Activated naive CD8-positive, alpha-beta T cell treated with anti-CD3 and anti-CD28 coated beads, Interleukin-2, amount 10 ng/mL, durations not matched to agents 7 days and 5 days (primary cell): ENCODE measurements at regions not wholly inside any gene's neighbourhood (a gene's known extent, or its start where the extent isn't known, plus 50 kb on each side); places are given as distances from the start of the nearest gene placed in this dataset.

Experiments used
- ATAC-seq: fragments of 150-1000 bp; cut with Tn5 transposase; one replicate; pipeline ENCODE4 v1.10.0; 2021; ENCODE audit warnings: low read depth, moderate library complexity
- POLR2A ChIA-PET: fragments of 350-600 bp; sonication (Branson Sonifier 250); formaldehyde crosslinking; loops from one replicate; lab custom pipeline; 2021; ENCODE audit warnings: antibody characterized with exemption; lab: Charles Lee
- DNase-seq: peaks from one replicate; pipeline ENCODE4 v3.0.0; 2021
- H3K27ac Mint-ChIP-seq: one replicate; pipeline ENCODE4 v1.8.0; 2022; ENCODE audit warnings: mild to moderate bottlenecking, mixed read lengths
- H3K27me3 Mint-ChIP-seq: one replicate; pipeline ENCODE4 v1.8.0; 2022; ENCODE audit warnings: mild to moderate bottlenecking, moderate library complexity, mixed read lengths
- H3K36me3 Mint-ChIP-seq: one replicate; pipeline ENCODE4 v1.8.0; 2021; ENCODE audit warnings: mild to moderate bottlenecking, mixed read lengths
- H3K4me1 Mint-ChIP-seq: one replicate; pipeline ENCODE4 v1.8.0; 2021; ENCODE audit warnings: mixed read lengths
- H3K4me3 Mint-ChIP-seq: one replicate; pipeline ENCODE4 v1.8.0; 2022; ENCODE audit warnings: mild to moderate bottlenecking, moderate library complexity, mixed read lengths
- H3K9me3 Mint-ChIP-seq: one replicate; pipeline ENCODE4 v1.8.0; 2021; ENCODE audit warnings: mixed read lengths

DNA sequence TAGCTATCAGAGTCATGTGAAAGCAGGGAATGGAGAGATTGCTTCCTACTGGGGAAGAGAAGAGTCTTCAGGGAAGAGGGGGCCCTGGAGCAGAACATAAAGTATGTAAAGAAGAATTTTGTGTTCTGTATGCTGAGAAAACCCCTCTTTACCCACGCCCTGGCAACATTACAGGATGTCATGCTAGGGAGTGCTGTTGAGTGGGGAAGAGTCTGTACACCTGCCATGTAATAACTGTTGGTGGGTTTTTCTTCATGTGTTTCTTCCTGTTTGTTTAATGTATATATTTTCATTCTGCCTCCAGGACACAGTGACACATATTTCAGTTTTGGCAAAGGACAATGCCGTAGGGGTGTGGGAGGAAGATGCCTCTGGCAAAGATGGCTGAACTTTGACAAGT, 122.8 kb upstream of the LPP start:
- Mint-ChIP-seq H3K9me3 (peaks cover 13% of the 10 kb centered on the region), H3K4me3 (no peak overlapping the region), H3K36me3 (peaks cover 18% of the 10 kb centered on the region), H3K27ac (no peak overlapping the region), H3K4me1 (peaks cover 7% of the 10 kb centered on the region), H3K27me3 (no peaks in the 10 kb centered on the region)
- POLR2A ChIA-PET: no interaction called here
- no peak for ATAC-seq
- DNase-seq: no peak

DNA sequence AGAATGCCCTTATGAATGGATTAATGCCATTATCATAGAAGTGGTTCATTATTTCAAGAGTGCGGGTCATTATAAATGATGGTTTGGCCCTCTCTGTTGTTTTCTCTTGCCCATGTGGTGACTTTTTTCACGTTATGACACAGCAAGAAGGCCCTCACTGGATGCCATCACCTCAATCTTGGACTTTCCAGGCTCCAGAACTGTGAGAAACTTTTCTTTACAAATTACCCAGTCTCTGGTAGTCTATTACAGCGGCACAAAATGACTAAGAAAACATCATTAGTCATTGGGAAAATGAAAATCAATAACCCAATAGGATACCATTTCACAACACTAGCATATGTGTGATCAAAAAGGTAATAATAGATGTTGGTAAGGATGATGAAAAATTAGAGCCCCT, 119.0 kb upstream of the LPP start:
- ATAC-seq: no peak
- Mint-ChIP-seq H3K27ac (no peak overlapping the region), H3K9me3 (peaks cover 11% of the 10 kb centered on the region), H3K4me1 (peaks cover 15% of the 10 kb centered on the region), H3K36me3 (peaks cover 19% of the 10 kb centered on the region), H3K27me3 (no peaks in the 10 kb centered on the region), H3K4me3 (no peak overlapping the region)
- POLR2A ChIA-PET: no interaction called here
- DNase-seq: no peak

GRCh38 chr3:188036375-188037194, 117.4 kb upstream of the LPP start:
- Mint-ChIP-seq H3K4me1 (peaks cover 25% of the 10 kb centered on the region), H3K9me3 (peaks cover 15% of the 10 kb centered on the region), H3K27ac (no peak overlapping the region), H3K36me3 (peaks cover 24% of the 10 kb centered on the region), H3K4me3 (no peak overlapping the region), H3K27me3 (no peaks in the 10 kb centered on the region)
- POLR2A ChIA-PET: no interaction called here
- DNase-seq (no peak), ATAC-seq (no peak)

DNA sequence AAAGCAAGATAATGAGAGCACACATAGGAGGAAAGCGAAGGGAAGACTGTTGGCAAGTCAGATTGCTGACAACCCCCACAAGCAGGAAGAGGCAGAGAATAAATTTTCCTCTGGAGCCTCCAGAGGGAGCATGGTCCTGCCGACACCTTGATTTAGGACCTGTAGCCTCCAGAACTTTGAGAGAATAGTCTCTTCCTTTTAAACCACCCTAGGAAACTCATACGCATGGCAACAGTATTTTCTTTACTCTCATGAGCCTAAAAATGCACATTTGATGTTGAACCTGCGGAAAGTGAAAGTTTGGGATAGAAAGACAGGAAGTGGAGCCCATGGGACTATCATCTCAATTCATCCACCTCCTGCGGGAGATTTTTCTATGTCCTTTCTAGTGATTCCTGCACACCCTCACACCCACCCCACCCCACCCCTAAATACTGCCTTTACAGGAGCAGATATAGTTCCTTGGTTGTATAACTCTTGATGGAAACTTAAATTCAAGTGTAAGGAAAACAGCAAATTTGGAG, 116.7 kb upstream of the LPP start:
- Mint-ChIP-seq H3K9me3 (peaks cover 12% of the 10 kb centered on the region), H3K27me3 (no peaks in the 10 kb centered on the region), H3K36me3 (peaks cover 22% of the 10 kb centered on the region), H3K4me3 (no peak overlapping the region), H3K27ac (no peak overlapping the region), H3K4me1 (peaks cover 30% of the 10 kb centered on the region)
- POLR2A ChIA-PET: no interaction called here
- DNase-seq (no peak), ATAC-seq (no peak)

DNA sequence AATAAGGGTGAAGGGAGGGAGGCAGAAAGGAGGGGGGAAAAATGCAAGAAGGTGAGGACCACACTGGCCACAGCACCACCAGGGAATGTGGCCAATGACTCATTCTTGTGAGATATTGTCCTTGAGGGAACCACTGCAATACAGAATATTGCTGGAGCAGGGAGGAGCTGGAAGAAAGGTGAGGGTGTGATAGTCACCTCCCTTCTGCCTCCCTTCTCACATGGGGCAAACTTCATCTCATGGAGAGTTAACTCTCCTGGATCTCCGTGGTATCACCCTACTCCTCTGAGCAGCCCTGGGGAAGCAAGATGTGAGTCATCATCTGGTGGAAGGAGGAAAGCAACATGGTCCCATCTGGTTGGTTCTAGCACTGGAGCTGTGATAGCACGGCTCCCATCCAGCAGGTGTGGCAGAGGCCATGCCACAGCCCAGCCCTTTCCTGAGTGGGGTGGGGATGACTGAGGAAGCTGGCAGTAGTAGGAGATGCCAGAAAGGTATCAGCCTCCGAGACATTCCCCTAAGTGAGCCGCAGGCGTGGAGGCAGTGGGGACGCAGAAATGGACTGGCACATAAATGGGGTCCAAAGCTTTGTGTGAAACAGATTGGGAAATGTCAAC, 115.9 kb upstream of the LPP start:
- Mint-ChIP-seq H3K4me1 (peaks cover 36% of the 10 kb centered on the region), H3K36me3 (peaks cover 21% of the 10 kb centered on the region), H3K27ac (no peak overlapping the region), H3K4me3 (no peak overlapping the region), H3K9me3 (peaks cover 9% of the 10 kb centered on the region), H3K27me3 (no peaks in the 10 kb centered on the region)
- ATAC-seq (no peak), DNase-seq (no peak)
- POLR2A ChIA-PET: no interaction called here

DNA sequence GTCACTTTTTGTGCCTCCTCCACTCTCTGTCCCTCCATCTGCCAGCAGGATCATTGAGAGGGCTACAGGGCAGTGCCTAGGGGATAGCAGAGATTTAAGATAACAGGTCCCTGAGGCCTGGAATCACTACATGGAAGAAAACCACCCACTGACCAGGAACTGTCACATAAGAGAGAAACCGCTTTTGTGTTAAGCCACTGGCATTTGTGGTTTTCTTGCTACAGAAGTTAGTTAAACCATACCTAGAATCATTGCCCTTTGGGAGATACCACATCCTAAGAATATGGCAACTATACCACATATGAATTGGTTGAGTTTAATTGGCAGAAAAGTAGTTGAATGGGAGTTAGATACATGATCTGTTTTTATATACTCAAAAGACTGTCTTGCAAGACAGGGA, 112.8 kb upstream of the LPP start:
- no peak for DNase-seq
- peaks cover 6% of the 10 kb centered on the region for H3K9me3 Mint-ChIP-seq
- POLR2A ChIA-PET: interaction anchor here (1.0 kb wide), 1 partner anchor 298 kb away, joined by 3 read pairs; no protein-coding TSS in a partner anchor
- no peaks in the 10 kb centered on the region for H3K27me3 Mint-ChIP-seq
- ATAC-seq: peak; percentile 19
- peak overlapping the region; percentile 10 for H3K4me3 Mint-ChIP-seq
- H3K36me3 Mint-ChIP-seq: peaks cover 19% of the 10 kb centered on the region
- H3K4me1 Mint-ChIP-seq: peaks cover 50% of the 10 kb centered on the region
- peak overlapping the region; percentile 6 for H3K27ac Mint-ChIP-seq

GRCh38 chr3:188041895-188042294, 112.1 kb upstream of the LPP start:
- ATAC-seq (no peak), DNase-seq (no peak)
- H3K4me3 Mint-ChIP-seq: no peak overlapping the region
- H3K36me3 Mint-ChIP-seq: peaks cover 19% of the 10 kb centered on the region
- POLR2A ChIA-PET: interaction anchor here (1.0 to 1.4 kb wide), 3 partner anchors 18 to 299 kb away, joined by 3 read pairs; no protein-coding TSS in a partner anchor
- H3K27me3 Mint-ChIP-seq: no peaks in the 10 kb centered on the region
- peaks cover 52% of the 10 kb centered on the region for H3K4me1 Mint-ChIP-seq
- peaks cover 6% of the 10 kb centered on the region for H3K9me3 Mint-ChIP-seq
- H3K27ac Mint-ChIP-seq: no peak overlapping the region

DNA sequence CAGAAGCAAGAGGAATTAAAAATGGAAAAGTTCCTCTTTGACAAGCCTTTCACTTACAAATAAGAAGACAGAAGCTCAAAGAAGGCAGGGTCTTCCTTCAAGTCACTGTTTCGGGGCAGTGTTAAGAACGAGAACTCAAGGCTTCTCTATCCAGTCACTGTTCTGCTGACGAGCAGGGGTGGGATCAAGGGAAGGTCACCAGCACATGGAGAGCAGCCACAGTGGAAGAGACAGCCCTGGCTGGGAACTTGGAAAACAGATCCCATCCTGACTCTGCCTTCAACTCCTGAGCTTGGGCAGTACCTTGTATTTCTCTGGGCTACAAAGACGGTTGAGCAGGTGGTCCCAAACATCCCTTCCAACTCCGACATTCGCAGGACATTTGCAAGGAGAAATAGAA, 111.5 kb upstream of the LPP start:
- POLR2A ChIA-PET: interaction anchor here (1.0 to 1.7 kb wide), 4 partner anchors 17 to 300 kb away, joined by 3 to 5 read pairs (median 3); no protein-coding TSS in a partner anchor
- Mint-ChIP-seq H3K4me1 (peaks cover 54% of the 10 kb centered on the region), H3K27me3 (no peaks in the 10 kb centered on the region), H3K36me3 (peaks cover 19% of the 10 kb centered on the region), H3K4me3 (no peak overlapping the region), H3K9me3 (peaks cover 6% of the 10 kb centered on the region), H3K27ac (no peak overlapping the region)
- ATAC-seq (no peak), DNase-seq (no peak)

GRCh38 chr3:188043891-188044290, 110.1 kb upstream of the LPP start:
- POLR2A ChIA-PET: interaction anchor here (1.0 to 1.7 kb wide), 4 partner anchors 9 to 298 kb away, joined by 3 to 5 read pairs (median 4); partner anchors contain the start of gene LPP
- peak overlapping the region; percentile 32 for H3K4me3 Mint-ChIP-seq
- H3K4me1 Mint-ChIP-seq: peaks cover 49% of the 10 kb centered on the region
- H3K27ac Mint-ChIP-seq: no peak overlapping the region
- no peak for DNase-seq
- peak; percentile 89 for ATAC-seq
- H3K9me3 Mint-ChIP-seq: peaks cover 4% of the 10 kb centered on the region
- no peaks in the 10 kb centered on the region for H3K27me3 Mint-ChIP-seq
- H3K36me3 Mint-ChIP-seq: peaks cover 16% of the 10 kb centered on the region

DNA sequence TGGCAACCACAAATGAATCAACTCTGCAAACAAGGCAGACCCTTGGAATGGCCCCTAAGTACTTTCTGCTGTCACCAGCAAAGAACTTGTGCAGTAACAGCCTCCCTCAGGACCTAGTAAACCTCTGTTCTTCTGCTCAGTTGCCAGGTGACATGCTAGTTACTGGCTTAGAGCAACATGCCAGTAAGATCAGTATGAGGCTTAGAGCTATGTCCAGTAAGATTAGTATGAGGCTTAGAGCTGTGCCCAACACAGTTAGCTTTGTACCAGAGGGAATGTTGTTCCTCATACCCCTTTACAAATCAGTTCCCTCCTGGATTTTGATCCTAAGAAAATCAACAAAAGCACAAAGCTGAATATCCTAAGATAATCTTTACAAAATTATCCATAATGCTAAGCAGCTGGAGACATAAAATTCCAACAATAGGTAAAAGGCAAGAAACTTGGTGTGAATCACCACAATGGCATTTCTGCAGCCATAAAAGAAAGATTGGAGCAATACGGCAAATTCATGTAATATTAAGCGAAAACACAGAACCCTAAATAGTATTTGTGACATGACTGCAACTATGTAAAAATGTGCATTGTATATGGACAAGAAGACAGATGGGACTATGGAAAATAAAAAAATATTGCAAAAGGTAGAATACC, 107.3 kb upstream of the LPP start:
- H3K27ac Mint-ChIP-seq: no peak overlapping the region
- no peak for ATAC-seq
- H3K36me3 Mint-ChIP-seq: peaks cover 10% of the 10 kb centered on the region
- no peak overlapping the region for H3K4me3 Mint-ChIP-seq
- POLR2A ChIA-PET: interaction anchor here (1.0 kb wide), 1 partner anchor 301 kb away, joined by 3 read pairs; the partner anchor contains the start of gene BCL6
- no peaks in the 10 kb centered on the region for H3K27me3 Mint-ChIP-seq
- DNase-seq: no peak
- peaks cover 50% of the 10 kb centered on the region for H3K4me1 Mint-ChIP-seq
- no peaks in the 10 kb centered on the region for H3K9me3 Mint-ChIP-seq

- Mint-ChIP-seq H3K4me1 (peaks cover 42% of the 10 kb centered on the region), H3K36me3 (peaks cover 10% of the 10 kb centered on the region), H3K27me3 (no peaks in the 10 kb centered on the region), H3K9me3 (no peaks in the 10 kb centered on the region), H3K27ac (no peak overlapping the region), H3K4me3 (no peak overlapping the region)
- ATAC-seq (no peak), DNase-seq (no peak)
- POLR2A ChIA-PET: interaction anchor here (1.0 kb wide), 1 partner anchor 302 kb away, joined by 3 read pairs; the partner anchor contains the start of gene BCL6
Observed at GRCh38 chr3:188047536-188047935, 106.4 kb upstream of the LPP start.

- POLR2A ChIA-PET: interaction anchor here (0.5 to 2.4 kb wide), 9 partner anchors 10 to 310 kb away, joined by 3 to 13 read pairs (median 6); partner anchors contain the start of genes BCL6 and LPP
- Mint-ChIP-seq H3K27me3 (no peaks in the 10 kb centered on the region), H3K4me1 (peaks cover 27% of the 10 kb centered on the region), H3K4me3 (peak overlapping the region; percentile 53), H3K36me3 (no peaks in the 10 kb centered on the region), H3K9me3 (no peaks in the 10 kb centered on the region), H3K27ac (peak overlapping the region; percentile 80)
- peak; percentile 58 for DNase-seq
- ATAC-seq: peak; percentile 96
Observed at GRCh38 chr3:188049606-188050530, 104.1 kb upstream of the LPP start.
